BE2C (cell line): ENCODE measurements at regions not wholly inside any gene's neighbourhood (a gene's known extent, or its start where the extent isn't known, plus 50 kb on each side); places are given as distances from the start of the nearest gene placed in this dataset.

Experiments used
- DNase-seq: peaks from one replicate; pipeline ENCODE4 v3.0.0-alpha.2; 2020
- H3K27me3 ChIP-seq: fragments of 250-450 bp; sonication (Bioruptor Pico); 2 replicates; pipeline ENCODE4 v1.5.1; 2020; ENCODE audit warnings: mild to moderate bottlenecking
- H3K36me3 ChIP-seq: fragments of 250-450 bp; sonication (Bioruptor Pico); 2 replicates; pipeline ENCODE4 v1.5.1; 2020; ENCODE audit warnings: mild to moderate bottlenecking
- H3K4me1 ChIP-seq: fragments of 250-450 bp; sonication (Bioruptor Pico); 2 replicates; pipeline ENCODE4 v1.5.1; 2020
- H3K4me3 ChIP-seq: 2 replicates; pipeline ENCODE4 v1.5.1; 2011; ENCODE audit warnings: low read depth, low read length
- H3K9me3 ChIP-seq: fragments of 250-450 bp; sonication (Bioruptor Pico); 2 replicates; pipeline ENCODE4 v1.5.1; 2020
- TF ChIP-seq, protein P1 (sequence below): IDR thresholded peaks from 2 replicates; pipeline ENCODE4 v1.5.1; 2012; ENCODE audit warnings: mild to moderate bottlenecking, low read depth, low read length

DNA sequence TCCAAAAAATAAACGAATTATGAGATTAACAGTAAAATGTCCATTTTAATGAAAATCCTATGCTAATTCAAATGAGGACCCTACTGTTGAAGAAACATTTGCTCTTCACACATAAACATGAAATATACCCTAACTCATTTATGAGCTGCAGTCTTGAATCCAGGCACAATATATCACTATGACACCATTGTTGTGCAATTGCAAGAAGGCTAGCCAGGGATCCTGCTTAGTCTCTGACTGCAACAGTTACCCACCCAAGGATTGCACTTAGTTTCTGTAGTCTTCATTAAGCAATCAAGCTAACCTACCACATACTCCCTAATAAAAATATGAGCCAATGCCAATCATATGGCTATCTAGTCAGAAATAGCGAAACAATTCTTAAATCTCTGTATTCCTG lies 981.0 kb upstream of the FAT3 start:
- H3K4me3 ChIP-seq = no peak overlapping the region
- TF ChIP-seq, protein P1, sequence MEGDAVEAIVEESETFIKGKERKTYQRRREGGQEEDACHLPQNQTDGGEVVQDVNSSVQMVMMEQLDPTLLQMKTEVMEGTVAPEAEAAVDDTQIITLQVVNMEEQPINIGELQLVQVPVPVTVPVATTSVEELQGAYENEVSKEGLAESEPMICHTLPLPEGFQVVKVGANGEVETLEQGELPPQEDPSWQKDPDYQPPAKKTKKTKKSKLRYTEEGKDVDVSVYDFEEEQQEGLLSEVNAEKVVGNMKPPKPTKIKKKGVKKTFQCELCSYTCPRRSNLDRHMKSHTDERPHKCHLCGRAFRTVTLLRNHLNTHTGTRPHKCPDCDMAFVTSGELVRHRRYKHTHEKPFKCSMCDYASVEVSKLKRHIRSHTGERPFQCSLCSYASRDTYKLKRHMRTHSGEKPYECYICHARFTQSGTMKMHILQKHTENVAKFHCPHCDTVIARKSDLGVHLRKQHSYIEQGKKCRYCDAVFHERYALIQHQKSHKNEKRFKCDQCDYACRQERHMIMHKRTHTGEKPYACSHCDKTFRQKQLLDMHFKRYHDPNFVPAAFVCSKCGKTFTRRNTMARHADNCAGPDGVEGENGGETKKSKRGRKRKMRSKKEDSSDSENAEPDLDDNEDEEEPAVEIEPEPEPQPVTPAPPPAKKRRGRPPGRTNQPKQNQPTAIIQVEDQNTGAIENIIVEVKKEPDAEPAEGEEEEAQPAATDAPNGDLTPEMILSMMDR = no peak

DNA sequence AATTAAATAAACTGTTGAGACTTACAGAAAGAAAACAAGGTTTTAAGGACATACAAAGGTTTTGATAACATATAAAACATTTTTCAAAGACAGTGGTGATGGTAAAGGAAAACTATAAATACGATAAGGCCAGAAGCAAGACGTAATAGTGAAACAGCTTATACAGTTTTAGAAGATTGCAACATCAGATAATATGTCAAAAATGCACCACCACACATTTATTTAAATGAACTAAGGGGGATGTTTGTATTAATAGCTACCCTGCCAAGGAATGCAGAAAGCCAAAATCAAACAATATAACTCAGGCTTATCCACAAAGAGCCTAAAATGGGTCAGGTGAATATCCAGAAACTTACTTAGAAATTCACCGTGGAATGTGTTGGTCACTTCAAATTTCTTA lies 981.6 kb upstream of the FAT3 start:
- H3K9me3 ChIP-seq = peaks cover 2% of the 10 kb centered on the region; the same call in 1 of the 2 replicates
- peaks cover 9% of the 10 kb centered on the region for H3K4me1 ChIP-seq
- H3K4me3 ChIP-seq = no peak overlapping the region
- TF ChIP-seq, protein P1 = no peak
- no peaks in the 10 kb centered on the region for H3K36me3 ChIP-seq
- DNase-seq = no peak
- no peaks in the 10 kb centered on the region for H3K27me3 ChIP-seq

More for the DNA sequence above, 981.0 kb upstream of the FAT3 start:
- H3K27me3 ChIP-seq = no peaks in the 10 kb centered on the region
- no peak for DNase-seq
- H3K36me3 ChIP-seq = no peaks in the 10 kb centered on the region
- H3K4me1 ChIP-seq = peaks cover 9% of the 10 kb centered on the region
- peaks cover 2% of the 10 kb centered on the region; the same call in 1 of the 2 replicates for H3K9me3 ChIP-seq

DNA sequence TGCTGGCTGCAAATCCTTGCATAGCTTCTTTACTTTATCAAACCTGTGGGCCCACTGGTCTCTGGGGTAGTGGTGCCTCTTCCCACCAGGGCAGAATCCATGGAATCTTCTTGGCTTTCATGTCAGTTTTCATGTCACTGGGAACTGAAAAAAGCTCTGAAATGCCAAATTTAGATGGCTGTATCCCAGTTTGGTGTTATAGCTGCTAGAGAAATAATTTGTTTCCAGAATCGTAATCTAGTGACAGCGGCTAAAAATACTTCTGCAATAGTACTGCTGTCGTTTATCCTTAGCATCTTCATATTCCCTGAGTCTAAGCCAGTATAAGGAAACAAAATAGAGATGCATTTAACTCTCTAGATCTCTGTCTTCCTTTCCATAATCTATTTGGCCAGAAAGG lies 983.4 kb upstream of the FAT3 start:
- peaks cover 9% of the 10 kb centered on the region for H3K4me1 ChIP-seq
- no peaks in the 10 kb centered on the region for H3K36me3 ChIP-seq
- no peak for DNase-seq
- TF ChIP-seq, protein P1 = no peak
- no peaks in the 10 kb centered on the region for H3K27me3 ChIP-seq
- H3K4me3 ChIP-seq = no peak overlapping the region
- H3K9me3 ChIP-seq = peaks cover 2% of the 10 kb centered on the region; the same call in 1 of the 2 replicates

DNA sequence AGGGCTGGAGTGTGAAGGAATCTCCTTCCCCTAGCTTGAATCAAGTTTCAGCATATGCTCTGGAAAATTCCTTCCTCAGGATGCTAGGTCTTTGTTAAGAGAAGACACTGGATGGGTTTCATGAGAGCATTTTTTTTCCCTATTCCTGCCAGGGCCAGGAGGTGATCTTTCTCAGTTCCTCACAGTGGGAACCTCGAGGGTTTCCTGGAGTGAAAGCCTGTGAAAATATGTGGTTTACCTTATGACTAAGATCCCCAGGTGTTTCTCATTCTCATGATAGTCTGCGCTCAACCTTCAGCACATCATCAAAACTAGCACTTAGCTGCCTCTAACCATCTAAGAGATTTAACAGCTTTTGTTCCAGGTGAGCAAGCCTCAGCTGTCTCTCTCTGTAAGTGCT lies 985.3 kb upstream of the FAT3 start:
- TF ChIP-seq, protein P1 = no peak
- Histone ChIP-seq H3K4me1 (no peaks in the 10 kb centered on the region), H3K4me3 (no peak overlapping the region), H3K27me3 (no peaks in the 10 kb centered on the region), H3K36me3 (no peaks in the 10 kb centered on the region), H3K9me3 (peaks cover 2% of the 10 kb centered on the region; the same call in 1 of the 2 replicates)
- DNase-seq = no peak

DNA sequence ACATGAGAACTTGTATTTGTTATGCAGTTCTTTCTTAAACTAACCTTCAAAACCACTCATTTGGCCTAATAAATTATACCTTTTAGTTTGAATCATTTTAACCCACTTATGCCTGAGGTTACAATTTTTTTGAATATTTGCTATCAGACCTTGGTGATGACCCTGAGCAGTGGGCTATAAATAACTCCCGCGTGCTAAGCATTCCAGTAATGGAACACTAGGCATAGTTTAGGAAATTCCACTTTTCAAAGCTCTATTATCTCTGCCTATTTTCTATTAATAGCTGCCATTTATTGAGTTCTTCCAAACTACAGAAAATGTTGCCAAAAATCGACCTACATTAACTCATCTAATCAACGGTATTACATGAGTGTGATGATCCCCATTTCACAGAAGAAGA lies 993.4 kb upstream of the FAT3 start:
- no peaks in the 10 kb centered on the region for H3K9me3 ChIP-seq
- H3K4me3 ChIP-seq = no peak overlapping the region
- H3K36me3 ChIP-seq = no peaks in the 10 kb centered on the region
- H3K4me1 ChIP-seq = no peaks in the 10 kb centered on the region
- TF ChIP-seq, protein P1 = no peak
- DNase-seq = no peak
- H3K27me3 ChIP-seq = no peaks in the 10 kb centered on the region

DNA sequence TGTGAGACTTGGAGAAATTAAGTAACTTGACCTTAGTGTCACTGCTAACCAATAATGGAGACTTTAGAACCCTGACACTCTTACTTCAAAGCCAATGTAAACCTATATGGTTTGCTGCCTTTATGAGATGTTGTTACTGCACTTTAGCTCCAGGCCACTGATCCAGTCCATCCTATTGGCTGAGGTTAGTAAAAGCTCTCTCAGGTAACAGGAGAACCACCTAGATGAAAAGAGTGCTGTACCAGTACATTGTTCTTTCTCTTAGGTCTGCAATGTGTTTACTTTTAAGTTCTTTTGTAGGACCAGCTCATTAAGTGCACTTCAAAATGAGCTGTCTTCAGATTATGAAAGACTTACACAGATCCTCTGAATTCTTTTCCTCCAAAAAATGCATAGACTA lies 994.0 kb upstream of the FAT3 start:
- Histone ChIP-seq H3K4me1 (no peaks in the 10 kb centered on the region), H3K36me3 (no peaks in the 10 kb centered on the region), H3K27me3 (no peaks in the 10 kb centered on the region), H3K4me3 (no peak overlapping the region), H3K9me3 (no peaks in the 10 kb centered on the region)
- no peak for DNase-seq
- TF ChIP-seq, protein P1 = no peak
